Neuronal stem cell (in vitro differentiated cells): ENCODE measurements at regions not wholly inside any gene's neighbourhood (a gene's known extent, or its start where the extent isn't known, plus 50 kb on each side); places are given as distances from the start of the nearest gene placed in this dataset.
A peak's percentile ranks its signal among the peaks of the same experiment; 100 is the strongest.

Experiments used
- DNase-seq: peaks from one replicate; pipeline ENCODE4 v3.0.0-alpha.2; 2013; ENCODE audit warnings: low spot score
- H2AFZ ChIP-seq: one replicate; pipeline ENCODE4 v1.6.1; 2013; ENCODE audit warnings: mild to moderate bottlenecking, low read length, inconsistent platforms
- H2AK5ac ChIP-seq: 2 replicates; pipeline ENCODE4 v1.6.1; 2013; ENCODE audit warnings: low read depth, mild to moderate bottlenecking, inconsistent platforms, low read length, moderate library complexity, mixed read lengths
- H2BK120ac ChIP-seq: 2 replicates; pipeline ENCODE4 v1.6.1; 2013; ENCODE audit warnings: low read depth, mild to moderate bottlenecking, inconsistent platforms, low read length, moderate library complexity, mixed read lengths
- H2BK12ac ChIP-seq: one replicate; pipeline ENCODE4 v1.6.1; 2013; ENCODE audit warnings: low read length, inconsistent platforms
- H2BK15ac ChIP-seq: 2 replicates; pipeline ENCODE4 v1.6.1; 2013; ENCODE audit warnings: mild to moderate bottlenecking, low read length, inconsistent platforms, mixed read lengths
- H2BK5ac ChIP-seq: one replicate; pipeline ENCODE4 v1.6.1; 2013; ENCODE audit warnings: inconsistent platforms, mild to moderate bottlenecking, low read length, moderate library complexity
- H3K14ac ChIP-seq: one replicate; pipeline ENCODE4 v1.6.1; 2013; ENCODE audit warnings: low read length, inconsistent platforms
- H3K18ac ChIP-seq: 2 replicates; pipeline ENCODE4 v1.6.1; 2013; ENCODE audit warnings: low read length, inconsistent platforms
- H3K23ac ChIP-seq: 2 replicates; pipeline ENCODE4 v1.6.1; 2013; ENCODE audit warnings: low read depth, mild to moderate bottlenecking, mixed read lengths, low read length, inconsistent platforms; ENCODE audit not compliant: poor library complexity
- H3K27ac ChIP-seq: replicated peaks from 3 replicates; pipeline ENCODE4 v1.5.1; 2013; ENCODE audit warnings: low read length, inconsistent platforms
- H3K27me3 ChIP-seq, 3 experiments: 2 replicates each; pipeline ENCODE4 v1.6.1; 2013; ENCODE audit warnings: low read length in 3 of 3, mild to moderate bottlenecking in 2 of 3, inconsistent platforms in 1 of 3, low read depth in 1 of 3, mixed read lengths in 1 of 3, moderate library complexity in 1 of 3; ENCODE audit not compliant: control insufficient read depth in 3 of 3, insufficient read depth in 3 of 3
- H3K36me3 ChIP-seq, 2 donors: replicated peaks in 1 of 2; 2 replicates each; pipeline ENCODE4 v1.6.1; 2013; ENCODE audit warnings: low read length in 2 of 2; ENCODE audit not compliant: control insufficient read depth in 2 of 2, insufficient read depth in 2 of 2
- H3K4ac ChIP-seq: 2 replicates; pipeline ENCODE4 v1.6.1; 2013; ENCODE audit warnings: inconsistent platforms, mild to moderate bottlenecking, low read length, moderate library complexity
- H3K4me1 ChIP-seq, 2 donors: 1 replicate in 1 of 2; 2 replicates in 1 of 2; pipeline ENCODE4 v1.6.1; 2013; ENCODE audit warnings: low read length in 2 of 2, low read depth in 1 of 2; ENCODE audit not compliant: control insufficient read depth in 2 of 2, insufficient read depth in 1 of 2
- H3K4me2 ChIP-seq: one replicate; pipeline ENCODE4 v1.6.1; 2013; ENCODE audit warnings: mild to moderate bottlenecking, low read length, inconsistent platforms; ENCODE audit not compliant: insufficient read depth, poor library complexity, severe bottlenecking
- H3K4me3 ChIP-seq, 2 donors: 2 replicates each; pipeline ENCODE4 v1.5.1; 2013; ENCODE audit warnings: low read length in 2 of 2, mild to moderate bottlenecking in 2 of 2, inconsistent platforms in 1 of 2, moderate library complexity in 1 of 2
- H3K79me1 ChIP-seq: one replicate; pipeline ENCODE4 v1.6.1; 2013; ENCODE audit warnings: low read depth, mild to moderate bottlenecking, inconsistent platforms, low read length, moderate library complexity
- H3K9ac ChIP-seq: one replicate; pipeline ENCODE4 v1.6.1; 2013; ENCODE audit warnings: mild to moderate bottlenecking, low read depth, low read length, inconsistent platforms; ENCODE audit not compliant: poor library complexity
- H3K9me3 ChIP-seq, 2 donors: replicated peaks in 1 of 2; 2 replicates each; pipeline versions ENCODE3 to v1.6.1; 2013; ENCODE audit warnings: low read length in 2 of 2, mild to moderate bottlenecking in 2 of 2, inconsistent platforms in 1 of 2, low read depth in 1 of 2, mixed read lengths in 1 of 2, moderate library complexity in 1 of 2; ENCODE audit not compliant: control insufficient read depth in 2 of 2, insufficient read depth in 1 of 2
- H4K8ac ChIP-seq: one replicate; pipeline ENCODE4 v1.6.1; 2013; ENCODE audit warnings: low read depth, mild to moderate bottlenecking, inconsistent platforms, low read length, moderate library complexity
- H4K91ac ChIP-seq: one replicate; pipeline ENCODE4 v1.6.1; 2013; ENCODE audit warnings: low read length, low read depth, mild to moderate bottlenecking, inconsistent platforms; ENCODE audit not compliant: poor library complexity
- WGBS, 2 donors: extraction: QIAGEN DNeasy Blood & Tissue Kit; methylation state at CpG; one replicate each; pipeline ENCODE4 v1.1.7; 2013; ENCODE audit warnings: missing lambda C conversion rate in 2 of 2, mixed read lengths in 1 of 2; ENCODE audit not compliant: insufficient read length in 2 of 2, insufficient replicate concordance in 1 of 2; ENCODE audit errors: extremely low coverage in 2 of 2; 5-methylcytosine and 5-hydroxymethylcytosine counted together

DNA sequence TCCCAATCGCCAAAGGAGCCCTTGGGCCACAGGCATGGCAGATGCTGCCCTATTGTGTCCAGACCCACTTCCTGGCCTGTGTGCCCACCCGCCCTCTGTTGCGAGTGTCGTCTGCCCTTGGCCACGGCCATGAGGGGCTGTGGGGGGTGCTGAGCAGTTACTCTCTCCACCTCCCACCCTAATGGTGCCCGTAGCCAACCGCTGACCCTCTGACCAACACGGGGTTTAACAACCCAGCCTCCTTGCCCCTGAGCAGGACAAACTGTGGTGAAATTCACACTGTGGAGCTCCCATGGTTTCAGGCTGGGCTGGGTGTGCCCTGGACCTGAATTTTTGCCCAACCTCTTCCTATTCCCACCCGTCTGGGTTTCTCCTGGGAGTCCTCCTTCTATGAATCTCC is 145.7 kb upstream of the HDAC4 start:
- H3K79me1 ChIP-seq: no peaks in the 10 kb centered on the region
- peak overlapping the region; percentile 87 for H2AK5ac ChIP-seq
- H3K36me3 ChIP-seq: no peaks in the 10 kb centered on the region
- WGBS, 2 donors: no CpG with 5 or more reads among the region's 9 CpGs
- no peaks in the 10 kb centered on the region for H3K9me3 ChIP-seq
- no peak overlapping the region for H3K9ac ChIP-seq
- H2BK15ac ChIP-seq: no peak overlapping the region
- no peak overlapping the region for H3K23ac ChIP-seq
- peak overlapping the region; percentile 85 for H3K18ac ChIP-seq
- peaks cover 0 to 1% of the 10 kb centered on the region in 2 donors for H3K4me1 ChIP-seq
- no peak overlapping the region for H4K8ac ChIP-seq
- no peak overlapping the region for H4K91ac ChIP-seq
- no peak overlapping the region for H3K4ac ChIP-seq
- no peak overlapping the region for H3K4me2 ChIP-seq
- H3K14ac ChIP-seq: no peak overlapping the region
- H2BK5ac ChIP-seq: peak overlapping the region; percentile 19
- DNase-seq: no peak
- H3K4me3 ChIP-seq: no peak overlapping the region
- H2BK12ac ChIP-seq: peak overlapping the region; percentile 41
- H3K27ac ChIP-seq: no peak overlapping the region
- H2BK120ac ChIP-seq: no peak overlapping the region
- H2AFZ ChIP-seq: no peak overlapping the region
- H3K27me3 ChIP-seq: no peaks in the 10 kb centered on the region

DNA sequence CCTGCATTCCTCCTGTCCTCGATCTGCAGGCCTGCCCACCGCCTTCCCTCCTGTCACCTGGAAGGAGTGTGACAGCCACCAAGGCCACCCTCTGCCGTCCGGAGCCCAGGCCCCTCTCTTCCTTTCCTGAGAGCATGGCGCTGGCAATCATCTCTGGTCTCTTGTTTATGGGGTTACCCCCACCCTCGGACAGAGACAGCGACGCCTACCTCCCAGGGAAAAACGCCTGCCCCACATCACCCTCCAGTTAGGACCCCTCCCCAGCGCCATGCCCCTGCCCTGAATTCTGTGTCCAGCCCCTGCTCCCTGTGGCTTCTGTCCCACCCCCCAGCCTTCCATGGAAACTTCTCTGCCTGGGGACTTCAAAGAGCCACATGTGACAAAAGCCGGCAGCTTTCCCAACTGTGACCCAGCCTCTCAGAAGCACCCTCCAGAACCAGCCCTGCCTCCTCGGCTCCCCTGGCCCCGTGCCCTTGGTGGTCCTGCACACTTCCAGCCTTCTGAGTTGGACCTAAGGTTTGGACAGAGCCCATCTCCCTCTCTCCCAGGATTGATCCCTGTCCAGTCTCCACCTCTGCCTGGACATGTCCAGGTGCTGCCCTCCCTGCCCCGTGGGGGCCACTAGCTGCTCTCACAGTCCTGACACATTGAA is 145.0 kb upstream of the HDAC4 start:
- H3K4ac ChIP-seq: no peak overlapping the region
- no peak for DNase-seq

DNA sequence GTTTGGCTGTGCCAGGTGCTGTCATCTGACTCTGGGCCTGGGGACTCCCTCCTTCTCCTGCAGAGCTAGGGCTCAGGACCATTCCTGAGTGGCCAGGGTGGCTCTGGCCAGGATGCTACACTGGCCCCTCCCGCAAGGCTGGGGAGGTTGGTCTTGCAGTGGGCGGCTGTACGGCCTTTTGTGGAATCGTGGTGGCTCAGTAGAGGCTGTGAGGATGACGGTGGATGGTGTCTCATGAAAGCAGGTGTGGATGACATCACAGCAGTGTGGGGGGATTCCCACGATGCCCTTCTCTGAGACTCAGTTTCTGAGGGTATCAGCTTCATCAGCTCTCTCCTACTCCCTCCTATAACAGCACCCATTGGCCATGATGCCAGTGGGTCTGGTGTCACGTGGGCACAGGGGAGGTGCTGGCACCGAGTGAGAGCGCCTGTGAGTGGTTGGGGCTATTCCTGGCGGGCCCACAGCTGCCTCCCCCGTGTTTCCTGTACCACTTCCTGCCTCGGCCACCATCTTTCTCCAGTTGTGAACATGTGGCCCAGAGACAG is 144.2 kb upstream of the HDAC4 start:
- Histone ChIP-seq H3K27ac (no peak overlapping the region), H3K14ac (no peak overlapping the region), H3K27me3 (no peaks in the 10 kb centered on the region), H2AK5ac (no peak overlapping the region), H3K4me2 (no peak overlapping the region), H3K36me3 (no peaks in the 10 kb centered on the region), H3K18ac (peak overlapping the region; percentile 6), H2BK5ac (no peak overlapping the region), H2BK15ac (no peak overlapping the region), H2BK120ac (no peak overlapping the region), H3K79me1 (no peaks in the 10 kb centered on the region), H4K91ac (no peak overlapping the region), H3K4ac (no peak overlapping the region), H4K8ac (no peak overlapping the region), H3K23ac (no peak overlapping the region), H2BK12ac (no peak overlapping the region), H2AFZ (no peak overlapping the region), H3K9ac (no peak overlapping the region), H3K4me3 (no peak overlapping the region), H3K4me1 (peaks cover 0 to 1% of the 10 kb centered on the region in 2 donors), H3K9me3 (no peaks in the 10 kb centered on the region)
- no peak for DNase-seq
- WGBS, 2 donors: no CpG with 5 or more reads among the region's 12 CpGs

More for the DNA sequence above, 145.0 kb upstream of the HDAC4 start:
- Histone ChIP-seq H2AFZ (no peak overlapping the region), H3K4me1 (peaks cover 0 to 1% of the 10 kb centered on the region in 2 donors), H3K36me3 (no peaks in the 10 kb centered on the region), H2AK5ac (no peak overlapping the region), H3K9ac (no peak overlapping the region), H3K4me3 (no peak overlapping the region), H3K18ac (peak overlapping the region; percentile 87), H3K27me3 (no peaks in the 10 kb centered on the region), H3K27ac (no peak overlapping the region), H3K4me2 (no peak overlapping the region), H3K9me3 (no peaks in the 10 kb centered on the region), H3K23ac (no peak overlapping the region), H2BK15ac (no peak overlapping the region), H3K79me1 (no peaks in the 10 kb centered on the region), H4K91ac (no peak overlapping the region), H4K8ac (no peak overlapping the region), H2BK12ac (no peak overlapping the region), H3K14ac (no peak overlapping the region), H2BK120ac (no peak overlapping the region), H2BK5ac (peak overlapping the region; percentile 19)
- no CpG with 5 or more reads among the region's 14 CpGs for WGBS, 2 donors

DNA sequence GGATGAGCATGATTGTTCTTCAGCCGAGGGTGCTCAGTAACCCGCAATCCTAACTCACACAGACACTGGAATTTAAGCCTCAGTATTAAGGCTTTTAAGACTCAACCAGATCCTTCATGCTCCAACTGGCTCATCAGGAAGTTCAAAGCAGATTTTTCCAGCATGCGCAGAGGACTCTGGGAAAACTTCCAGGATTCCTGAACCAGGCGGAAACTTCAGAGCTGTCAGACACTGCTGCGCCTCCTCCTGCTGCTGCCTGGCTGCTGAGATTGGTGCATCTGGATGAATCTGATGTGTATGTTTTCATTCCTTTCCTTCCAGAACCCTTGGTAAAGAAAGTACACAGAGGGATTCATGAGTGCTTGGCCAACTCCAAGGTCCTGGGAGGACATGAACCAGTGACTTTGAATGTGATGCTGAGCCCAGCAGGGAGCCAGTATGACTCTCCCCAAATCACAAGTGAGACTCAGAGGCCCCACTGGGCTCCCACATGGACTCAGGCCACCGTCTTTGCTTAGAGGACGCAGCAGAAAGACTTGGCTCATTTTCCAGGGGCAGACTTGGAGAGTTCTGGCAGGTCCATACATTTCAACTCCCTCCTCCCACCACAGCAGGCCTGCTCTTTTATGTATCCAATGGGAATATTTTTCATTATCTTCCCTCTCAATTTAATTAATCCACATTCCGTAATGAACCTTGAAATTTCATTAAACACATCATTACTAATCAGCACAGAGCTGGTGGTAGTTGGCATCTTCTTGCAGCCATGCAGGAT is 143.5 kb upstream of the HDAC4 start:
- Histone ChIP-seq H3K4me3 (no peak overlapping the region), H3K4me2 (no peak overlapping the region), H2BK12ac (no peak overlapping the region), H3K23ac (no peak overlapping the region), H3K27ac (no peak overlapping the region), H3K9ac (no peak overlapping the region), H2BK5ac (no peak overlapping the region), H2AFZ (no peak overlapping the region), H3K79me1 (no peaks in the 10 kb centered on the region), H3K27me3 (no peaks in the 10 kb centered on the region), H2BK15ac (no peak overlapping the region), H3K14ac (no peak overlapping the region), H2BK120ac (no peak overlapping the region), H4K91ac (no peak overlapping the region), H3K36me3 (no peaks in the 10 kb centered on the region), H3K4ac (no peak overlapping the region), H4K8ac (no peak overlapping the region), H2AK5ac (no peak overlapping the region), H3K18ac (no peak overlapping the region), H3K4me1 (peaks cover 0 to 1% of the 10 kb centered on the region in 2 donors), H3K9me3 (no peaks in the 10 kb centered on the region)
- WGBS, 2 donors: 100% methylated on average over 1 of the region's 8 CpGs; no CpG with 5 or more reads in 1 of the 2 donors
- DNase-seq: no peak
